ENCODE measurements at regions not wholly inside any gene's neighbourhood (a gene's known extent, or its start where the extent isn't known, plus 50 kb on each side); places are given as distances from the start of the nearest gene placed in this dataset.

DNA sequence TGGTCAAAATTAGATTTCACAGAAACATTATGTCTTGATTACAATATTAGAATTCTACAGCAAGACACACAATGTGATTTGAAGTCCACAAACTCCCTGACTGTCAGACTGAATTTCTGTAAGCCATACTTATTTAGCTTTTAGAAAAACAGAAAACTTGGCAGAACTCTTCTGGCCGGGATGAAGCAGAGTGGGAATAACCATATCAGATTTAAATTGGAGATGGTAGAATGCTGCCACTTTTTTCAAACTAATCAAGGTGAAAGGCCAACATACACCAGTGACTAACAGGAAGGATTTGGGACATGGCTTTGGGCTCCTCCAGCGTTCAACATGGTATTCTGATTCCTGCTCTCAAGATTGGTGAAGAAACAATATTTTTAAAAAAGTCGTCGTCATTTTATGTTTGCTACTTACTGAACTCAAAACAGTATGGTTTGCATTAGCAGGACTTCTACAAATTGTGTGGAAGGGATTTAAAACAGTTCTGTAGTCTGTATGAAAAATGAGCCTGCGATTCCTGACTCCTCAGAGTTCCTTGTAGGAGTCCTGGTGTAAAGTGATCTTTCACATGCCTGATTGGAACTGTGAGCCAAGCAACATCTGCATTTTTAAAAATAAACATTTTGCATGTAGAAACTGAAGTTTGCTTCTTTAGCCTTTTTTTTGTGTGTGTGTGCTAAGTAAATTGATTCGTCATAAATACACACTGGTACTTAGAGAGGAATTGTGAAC, 297.9 kb upstream of the SOX4 start (continued):
- TF ChIP-seq ZBTB33 (IDR thresholded peaks at IDR 0.05; ENCODE audit: extremely low read depth, insufficient replicate concordance, low read length) (no peak), ZNF274 (IDR thresholded peaks at IDR 0.05; ENCODE audit: low read depth, low read length) (no peak)

DNA sequence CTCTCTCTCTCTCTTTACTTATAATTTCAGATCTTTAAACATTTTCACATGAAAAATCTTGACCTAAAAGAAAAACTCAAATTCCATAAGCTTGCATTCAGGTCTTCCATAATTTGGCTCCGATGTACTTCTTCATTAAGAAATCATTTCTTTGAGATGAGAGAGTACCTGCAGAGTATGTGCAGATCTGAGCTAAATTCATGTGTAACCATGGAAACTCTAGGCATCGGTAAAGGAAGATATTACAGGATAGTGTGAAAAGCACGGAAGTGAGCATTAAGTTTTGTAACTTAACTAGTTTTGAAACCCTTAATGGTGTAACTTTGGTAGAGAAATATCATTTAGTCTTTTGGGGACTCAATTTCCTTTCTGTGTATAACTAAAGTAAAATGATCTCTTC, 295.9 kb upstream of the SOX4 start:
- Histone ChIP-seq H4K20me1 (ENCODE audit: insufficient read depth) (no peaks in the 10 kb centered on the region), H3K9ac (ENCODE audit: low read length) (no peak overlapping the region), H3K27ac (ENCODE audit: low read depth, low read length) (no peak overlapping the region), H3K79me2 (ENCODE audit: insufficient read depth, low read length) (no peaks in the 10 kb centered on the region), H3K9me2 (ENCODE audit: insufficient read depth) (no peaks in the 10 kb centered on the region), H3K27me3 (ENCODE audit: insufficient read depth, low read length) (no peaks in the 10 kb centered on the region), H2AFZ (ENCODE audit: low read depth, low read length, poor library complexity, severe bottlenecking) (no peak overlapping the region), H3K4me2 (ENCODE audit: low read length) (no peak overlapping the region), H3K4me3 (replicated peaks in 1 of 2; ENCODE audit: low read depth in 1 of 2, low read length in 2 of 2) (no peak overlapping the region), H3K36me3 (ENCODE audit: control insufficient read depth in 1 of 2, insufficient read depth in 2 of 2, low read length in 2 of 2) (no peaks in the 10 kb centered on the region), H3K4me1 (ENCODE audit: control insufficient read depth in 1 of 2, insufficient read depth in 2 of 2, low read length in 2 of 2) (no peaks in the 10 kb centered on the region), H3K9me3 (ENCODE audit: control insufficient read depth in 1 of 2, insufficient read depth in 1 of 2, low read depth in 1 of 2, low read length in 2 of 2) (peaks cover 0 to 1% of the 10 kb centered on the region in 2 experiments; a peak in 1 of 4 replicates)
- RAD21 ChIA-PET (ENCODE audit: low non-redundant PET in 1 of 2, low total read pairs in 2 of 2, uncharacterized antibody in 2 of 2, unreplicated experiment in 2 of 2): no interaction called here
- CTCF ChIA-PET: no interaction called here
- POLR2A ChIA-PET: no interaction called here
- DNase-seq (ENCODE audit: low read depth, low spot score): no peak
- no TSS peak for BruUV-seq (replicated peaks)
- intact Hi-C loops (cut with micrococcal nuclease): no loop called here
- ATAC-seq: no peak
- TF ChIP-seq SRF (IDR thresholded peaks at IDR 0.05; ENCODE audit: low read depth) (no peak), RAD21 (IDR thresholded peaks at IDR 0.05; ENCODE audit: low read depth) (no peak), FOSL1 (IDR thresholded peaks at IDR 0.05; ENCODE audit: low read depth) (no peak), POLR2AphosphoS5 (IDR thresholded peaks at IDR 0.05; ENCODE audit: low read depth, low read length) (no peak), ELF1 (IDR thresholded peaks at IDR 0.05; ENCODE audit: borderline replicate concordance, low read depth) (no peak), TCF7L2 (IDR thresholded peaks at IDR 0.05; ENCODE audit: borderline replicate concordance, extremely low read depth, insufficient read depth, insufficient read length) (no peak), ZFX (IDR thresholded peaks at IDR 0.05) (no peak), YY1 (IDR thresholded peaks at IDR 0.05; ENCODE audit: extremely low read depth, insufficient replicate concordance, low read depth, low read length) (no peak), MAX (IDR thresholded peaks at IDR 0.05) (no peak), ZNF274 (IDR thresholded peaks at IDR 0.05; ENCODE audit: low read depth, low read length) (no peak), EGR1 (IDR thresholded peaks at IDR 0.05; ENCODE audit: low read depth) (no peak), ZBTB33 (IDR thresholded peaks at IDR 0.05; ENCODE audit: extremely low read depth, insufficient replicate concordance, low read length) (no peak)
- TF ChIP-seq, protein P1, sequence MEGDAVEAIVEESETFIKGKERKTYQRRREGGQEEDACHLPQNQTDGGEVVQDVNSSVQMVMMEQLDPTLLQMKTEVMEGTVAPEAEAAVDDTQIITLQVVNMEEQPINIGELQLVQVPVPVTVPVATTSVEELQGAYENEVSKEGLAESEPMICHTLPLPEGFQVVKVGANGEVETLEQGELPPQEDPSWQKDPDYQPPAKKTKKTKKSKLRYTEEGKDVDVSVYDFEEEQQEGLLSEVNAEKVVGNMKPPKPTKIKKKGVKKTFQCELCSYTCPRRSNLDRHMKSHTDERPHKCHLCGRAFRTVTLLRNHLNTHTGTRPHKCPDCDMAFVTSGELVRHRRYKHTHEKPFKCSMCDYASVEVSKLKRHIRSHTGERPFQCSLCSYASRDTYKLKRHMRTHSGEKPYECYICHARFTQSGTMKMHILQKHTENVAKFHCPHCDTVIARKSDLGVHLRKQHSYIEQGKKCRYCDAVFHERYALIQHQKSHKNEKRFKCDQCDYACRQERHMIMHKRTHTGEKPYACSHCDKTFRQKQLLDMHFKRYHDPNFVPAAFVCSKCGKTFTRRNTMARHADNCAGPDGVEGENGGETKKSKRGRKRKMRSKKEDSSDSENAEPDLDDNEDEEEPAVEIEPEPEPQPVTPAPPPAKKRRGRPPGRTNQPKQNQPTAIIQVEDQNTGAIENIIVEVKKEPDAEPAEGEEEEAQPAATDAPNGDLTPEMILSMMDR (IDR thresholded peaks at IDR 0.05 in 2 of 3, conservative IDR thresholded peaks at IDR 0.05 in 1 of 3; ENCODE audit: borderline replicate concordance in 1 of 3, insufficient read depth in 1 of 3, low read depth in 2 of 3, low read length in 2 of 3): no peak

Measured in HCT116 (cell line).